ENCODE measurements at regions not wholly inside any gene's neighbourhood (a gene's known extent, or its start where the extent isn't known, plus 50 kb on each side); places are given as distances from the start of the nearest gene placed in this dataset.

DNA sequence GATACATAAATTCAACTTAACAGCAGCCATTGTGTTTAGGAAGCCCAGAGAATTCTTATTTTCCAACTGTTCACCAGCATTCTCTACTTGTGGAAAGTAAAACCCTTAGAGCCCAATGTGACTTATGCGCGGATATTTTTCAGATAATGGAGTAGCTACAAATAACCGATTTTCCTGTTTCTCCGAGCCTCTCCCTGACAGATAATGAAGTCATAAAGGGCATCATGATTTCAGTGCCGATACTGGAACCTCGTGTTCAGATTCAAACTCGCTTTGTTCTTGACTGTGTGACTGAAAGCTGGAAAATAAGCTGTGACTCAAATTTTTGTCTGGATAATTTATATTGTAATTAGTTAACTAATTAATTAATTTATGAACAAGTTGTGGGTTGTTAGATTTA is 228.2 kb downstream of the VAPA start:
- TF ChIP-seq EP300 (IDR thresholded peaks at IDR 0.05; ENCODE audit: low read depth), result no peak
- TF ChIP-seq, protein P1, sequence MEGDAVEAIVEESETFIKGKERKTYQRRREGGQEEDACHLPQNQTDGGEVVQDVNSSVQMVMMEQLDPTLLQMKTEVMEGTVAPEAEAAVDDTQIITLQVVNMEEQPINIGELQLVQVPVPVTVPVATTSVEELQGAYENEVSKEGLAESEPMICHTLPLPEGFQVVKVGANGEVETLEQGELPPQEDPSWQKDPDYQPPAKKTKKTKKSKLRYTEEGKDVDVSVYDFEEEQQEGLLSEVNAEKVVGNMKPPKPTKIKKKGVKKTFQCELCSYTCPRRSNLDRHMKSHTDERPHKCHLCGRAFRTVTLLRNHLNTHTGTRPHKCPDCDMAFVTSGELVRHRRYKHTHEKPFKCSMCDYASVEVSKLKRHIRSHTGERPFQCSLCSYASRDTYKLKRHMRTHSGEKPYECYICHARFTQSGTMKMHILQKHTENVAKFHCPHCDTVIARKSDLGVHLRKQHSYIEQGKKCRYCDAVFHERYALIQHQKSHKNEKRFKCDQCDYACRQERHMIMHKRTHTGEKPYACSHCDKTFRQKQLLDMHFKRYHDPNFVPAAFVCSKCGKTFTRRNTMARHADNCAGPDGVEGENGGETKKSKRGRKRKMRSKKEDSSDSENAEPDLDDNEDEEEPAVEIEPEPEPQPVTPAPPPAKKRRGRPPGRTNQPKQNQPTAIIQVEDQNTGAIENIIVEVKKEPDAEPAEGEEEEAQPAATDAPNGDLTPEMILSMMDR (IDR thresholded peaks at IDR 0.05), result no peak
